IMR-90 (cell line): ENCODE measurements at regions not wholly inside any gene's neighbourhood (a gene's known extent, or its start where the extent isn't known, plus 50 kb on each side); places are given as distances from the start of the nearest gene placed in this dataset.

Experiments used
- ATAC-seq: fragments of 200-7000 bp; cut with Tn5 transposase; 2 replicates; pipeline ENCODE4 v1.9.1; 2020; ENCODE audit warnings: low read depth, mild to moderate bottlenecking, moderate library complexity
- BruUV-seq: library from RNA; stranded (reverse); fragments of 400-500 nt; replicated peaks from 2 replicates; lab custom pipeline; 2021; lab: Mats Ljungman, UMichigan
- CTCF ChIA-PET: fragments of 300-600 bp; formaldehyde crosslinking; extraction: SDS; loops from one replicate; lab custom pipeline; 2021; ENCODE audit warnings: antibody characterized with exemption; lab: Yijun Ruan, JAX
- POLR2A ChIA-PET: fragments of 300-600 bp; sonication (Branson Sonifier 250); formaldehyde crosslinking; loops from one replicate; lab custom pipeline; 2022; ENCODE audit warnings: antibody characterized with exemption; ENCODE audit not compliant: unreplicated experiment; lab: Charles Lee
- DNase-seq: peaks from one replicate; pipeline ENCODE4 v3.0.0; 2013
- H2AFZ ChIP-seq: replicated peaks from 2 replicates; pipeline ENCODE3; 2013; ENCODE audit warnings: low read length, mild to moderate bottlenecking; ENCODE audit not compliant: poor library complexity
- H2AK5ac ChIP-seq: 2 replicates; pipeline ENCODE4 v1.6.1; 2013; ENCODE audit warnings: low read depth, low read length, inconsistent platforms
- H2AK9ac ChIP-seq: replicated peaks from 2 replicates; pipeline ENCODE3; 2013; ENCODE audit warnings: mild to moderate bottlenecking, low read depth, low read length, moderate library complexity; ENCODE audit not compliant: poor library complexity
- H2BK120ac ChIP-seq: 2 replicates; pipeline ENCODE4 v1.6.1; 2013; ENCODE audit warnings: low read depth, low read length, inconsistent platforms
- H2BK15ac ChIP-seq: 3 replicates; pipeline ENCODE4 v1.6.1; 2013; ENCODE audit warnings: low read depth, low read length, inconsistent platforms
- H2BK20ac ChIP-seq: 2 replicates; pipeline ENCODE4 v1.6.1; 2013; ENCODE audit warnings: low read depth, mild to moderate bottlenecking, inconsistent platforms, low read length, moderate library complexity
- H2BK5ac ChIP-seq: 2 replicates; pipeline ENCODE4 v1.6.1; 2013; ENCODE audit warnings: mild to moderate bottlenecking, low read depth, low read length, inconsistent platforms; ENCODE audit not compliant: poor library complexity, severe bottlenecking
- H3K14ac ChIP-seq: replicated peaks from 2 replicates; pipeline ENCODE4 v1.6.1; 2013; ENCODE audit warnings: low read depth, low read length, inconsistent platforms
- H3K18ac ChIP-seq: 2 replicates; pipeline ENCODE4 v1.6.1; 2013; ENCODE audit warnings: low read depth, low read length, control low read depth
- H3K23ac ChIP-seq: 2 replicates; pipeline ENCODE4 v1.6.1; 2013; ENCODE audit warnings: low read depth, low read length, inconsistent platforms
- H3K27ac ChIP-seq: 2 replicates; pipeline ENCODE4 v1.5.1; 2013; ENCODE audit warnings: mild to moderate bottlenecking, control low read depth, low read length; ENCODE audit not compliant: insufficient read depth
- H3K27me3 ChIP-seq: 2 replicates; pipeline ENCODE4 v1.6.1; 2013; ENCODE audit warnings: low read length; ENCODE audit not compliant: control insufficient read depth, insufficient read depth
- H3K36me3 ChIP-seq: 2 replicates; pipeline ENCODE4 v1.6.1; 2013; ENCODE audit warnings: low read length, mixed read lengths; ENCODE audit not compliant: control insufficient read depth, insufficient read depth
- H3K4ac ChIP-seq: 2 replicates; pipeline ENCODE4 v1.6.1; 2013; ENCODE audit warnings: low read depth, low read length, inconsistent platforms
- H3K4me1 ChIP-seq: 2 replicates; pipeline ENCODE4 v1.6.1; 2013; ENCODE audit warnings: low read length, mixed read lengths; ENCODE audit not compliant: control insufficient read depth, insufficient read depth
- H3K4me2 ChIP-seq: 2 replicates; pipeline ENCODE4 v1.6.1; 2013; ENCODE audit warnings: low read depth, mild to moderate bottlenecking, control low read depth, low read length, moderate library complexity
- H3K4me3 ChIP-seq: 2 replicates; pipeline ENCODE4 v1.5.1; 2013; ENCODE audit warnings: low read depth, mild to moderate bottlenecking, control low read depth, low read length, moderate library complexity; ENCODE audit not compliant: insufficient read depth
- H3K56ac ChIP-seq: 2 replicates; pipeline ENCODE4 v1.6.1; 2013; ENCODE audit warnings: low read length, inconsistent platforms; ENCODE audit not compliant: insufficient read depth; ENCODE audit errors: extremely low read depth
- H3K79me1 ChIP-seq, 2 experiments: 2 replicates each; pipeline ENCODE4 v1.6.1; 2013; ENCODE audit warnings: low read length in 2 of 2, inconsistent platforms in 1 of 2, low read depth in 1 of 2
- H3K9ac ChIP-seq: 2 replicates; pipeline ENCODE4 v1.6.1; 2013; ENCODE audit warnings: low read depth, low read length, control low read depth
- H3K9me1 ChIP-seq: 2 replicates; pipeline ENCODE4 v1.6.1; 2013; ENCODE audit warnings: low read length, inconsistent platforms; ENCODE audit not compliant: insufficient read depth
- H3K9me3 ChIP-seq: 2 replicates; pipeline ENCODE4 v1.6.1; 2013; ENCODE audit warnings: low read length; ENCODE audit not compliant: control insufficient read depth, insufficient read depth
- H4K20me1 ChIP-seq: 2 replicates; pipeline ENCODE4 v1.6.1; 2013; ENCODE audit warnings: low read length, inconsistent platforms; ENCODE audit not compliant: insufficient read depth
- H4K5ac ChIP-seq: 2 replicates; pipeline ENCODE4 v1.6.1; 2013; ENCODE audit warnings: mild to moderate bottlenecking, low read depth, low read length, control low read depth
- H4K8ac ChIP-seq, 2 experiments: 2 replicates each; pipeline ENCODE4 v1.6.1; 2013; ENCODE audit warnings: low read depth in 2 of 2, low read length in 2 of 2, control low read depth in 1 of 2, inconsistent platforms in 1 of 2
- H4K91ac ChIP-seq: 2 replicates; pipeline ENCODE4 v1.6.1; 2013; ENCODE audit warnings: low read depth, low read length, inconsistent platforms; ENCODE audit not compliant: insufficient read depth
- BHLHE40 ChIP-seq: fragments of 150-350 bp; IDR thresholded peaks from 2 replicates; pipeline ENCODE4 v1.6.1; 2016; ENCODE audit warnings: mild to moderate bottlenecking, low read depth, low read length
- CHD1 ChIP-seq: IDR thresholded peaks from 2 replicates; pipeline ENCODE4 v1.6.1; 2012; ENCODE audit warnings: low read depth, low read length, improper control_type of control experiment
- CTCF ChIP-seq: conservative IDR thresholded peaks from 2 replicates; pipeline ENCODE4 v1.5.1; 2012; ENCODE audit warnings: mild to moderate bottlenecking, low read depth, low read length, improper control_type of control experiment
- FOS ChIP-seq: fragments of 150-350 bp; IDR thresholded peaks from 2 replicates; pipeline ENCODE4 v1.6.1; 2016; ENCODE audit warnings: low read depth, low read length
- MAZ ChIP-seq: IDR thresholded peaks from 2 replicates; pipeline ENCODE4 v1.6.1; 2012; ENCODE audit warnings: low read depth, mild to moderate bottlenecking, low read length, improper control_type of control experiment, moderate library complexity, borderline replicate concordance
- MXI1 ChIP-seq: IDR thresholded peaks from 2 replicates; pipeline ENCODE4 v1.6.1; 2012; ENCODE audit warnings: low read depth, mild to moderate bottlenecking, low read length, moderate library complexity, borderline replicate concordance
- RFX5 ChIP-seq: IDR thresholded peaks from 2 replicates; pipeline ENCODE4 v1.8.0; 2012; ENCODE audit warnings: low read depth, mild to moderate bottlenecking, low read length, moderate library complexity
- SMC3 ChIP-seq: fragments of 150-350 bp; IDR thresholded peaks from 2 replicates; pipeline ENCODE4 v1.6.1; 2016; ENCODE audit warnings: low read depth, mild to moderate bottlenecking, antibody characterized with exemption, low read length, moderate library complexity
- whole genome bisulfite sequencing, 2 experiments: methylation state at CpG; one replicate each; pipeline versions ENCODE4 v1.1.5 to v1.1.7; 2013; ENCODE audit warnings: missing lambda C conversion rate in 2 of 2; ENCODE audit not compliant: insufficient read length in 1 of 2; ENCODE audit errors: extremely low coverage in 2 of 2; 5-methylcytosine and 5-hydroxymethylcytosine counted together
- dilution Hi-C: fragments of 300-500 bp; cut with HindIII; formaldehyde crosslinking; loops from one replicate; pipeline ENCODE4 v1.14.3; 2018; ENCODE audit warnings: low sequenced_read_pairs; ENCODE audit not compliant: unreplicated experiment
- in situ Hi-C: fragments of 300-500 bp; cut with MboI; formaldehyde crosslinking; loops from 3 replicates; pipeline ENCODE4 v1.14.3; 2019; ENCODE audit warnings: low sequenced_read_pairs, inconsistent platforms, mixed read lengths
- intact Hi-C: fragments of 100-400 bp; cut with micrococcal nuclease; formaldehyde crosslinking; loops from 2 replicates; pipeline ENCODE4 v1.10.0; 2022
- TF ChIP-seq, protein P1 (sequence below): fragments of 150-350 bp; IDR thresholded peaks from 2 replicates; pipeline ENCODE4 v1.6.1; 2017; ENCODE audit warnings: mild to moderate bottlenecking, antibody characterized with exemption, low read length, low read depth

GRCh38 chr9:7580568-7580967 is 219.0 kb downstream of the DMAC1 start:
- no peak overlapping the region for H2BK15ac ChIP-seq
- H2AFZ ChIP-seq: no peak overlapping the region
- H4K91ac ChIP-seq: no peak overlapping the region
- CTCF ChIA-PET: interaction anchor here (0.8 kb wide), 1 partner anchor 11 kb away, joined by 3 read pairs; no protein-coding TSS in a partner anchor
- no peak overlapping the region for H4K8ac ChIP-seq
- ATAC-seq: no peak
- in situ Hi-C loops: no loop called here
- H2AK5ac ChIP-seq: no peak overlapping the region
- POLR2A ChIA-PET: no interaction called here
- H3K27me3 ChIP-seq: no peaks in the 10 kb centered on the region
- H3K9ac ChIP-seq: no peak overlapping the region
- H3K56ac ChIP-seq: no peak overlapping the region
- H3K4ac ChIP-seq: no peak overlapping the region
- DNase-seq: no peak
- no peak overlapping the region for H3K14ac ChIP-seq
- no peak overlapping the region for H2AK9ac ChIP-seq
- H3K36me3 ChIP-seq: no peaks in the 10 kb centered on the region
- no TSS peak for BruUV-seq
- no peaks in the 10 kb centered on the region for H3K4me1 ChIP-seq
- no peak overlapping the region for H4K5ac ChIP-seq
- H2BK120ac ChIP-seq: no peak overlapping the region
- H2BK20ac ChIP-seq: no peak overlapping the region
- no peak overlapping the region for H3K4me2 ChIP-seq
- no peaks in the 10 kb centered on the region for H3K79me1 ChIP-seq
- no peak overlapping the region for H3K18ac ChIP-seq
- dilution Hi-C loops: no loop called here
- intact Hi-C loops: no loop called here
- no peak overlapping the region for H3K23ac ChIP-seq
- H3K9me1 ChIP-seq: no peaks in the 10 kb centered on the region
- no peak for TF ChIP-seq FOS
- no peak for TF ChIP-seq BHLHE40
- no peak for TF ChIP-seq CTCF
- TF ChIP-seq MXI1: no peak
- no peak for TF ChIP-seq MAZ
- TF ChIP-seq SMC3: no peak
- TF ChIP-seq, protein P1, sequence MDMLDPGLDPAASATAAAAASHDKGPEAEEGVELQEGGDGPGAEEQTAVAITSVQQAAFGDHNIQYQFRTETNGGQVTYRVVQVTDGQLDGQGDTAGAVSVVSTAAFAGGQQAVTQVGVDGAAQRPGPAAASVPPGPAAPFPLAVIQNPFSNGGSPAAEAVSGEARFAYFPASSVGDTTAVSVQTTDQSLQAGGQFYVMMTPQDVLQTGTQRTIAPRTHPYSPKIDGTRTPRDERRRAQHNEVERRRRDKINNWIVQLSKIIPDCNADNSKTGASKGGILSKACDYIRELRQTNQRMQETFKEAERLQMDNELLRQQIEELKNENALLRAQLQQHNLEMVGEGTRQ: no peak
- TF ChIP-seq RFX5: no peak
- TF ChIP-seq CHD1: no peak
- H3K9me3 ChIP-seq: no peaks in the 10 kb centered on the region
- H2BK5ac ChIP-seq: no peak overlapping the region
- H4K20me1 ChIP-seq: no peaks in the 10 kb centered on the region
- H3K27ac ChIP-seq: no peak overlapping the region
- no peak overlapping the region for H3K4me3 ChIP-seq
- 38% methylated on average over 2 of the region's 5 CpGs; no CpG with 5 or more reads in 1 of the 2 experiments for WGBS, 2 experiments
